22Rv1 (cell line): ENCODE measurements at regions not wholly inside any gene's neighbourhood (a gene's known extent, or its start where the extent isn't known, plus 50 kb on each side); places are given as distances from the start of the nearest gene placed in this dataset.

Source experiments
- CTCF ChIP-seq: fragments of 450-650 bp; IDR thresholded peaks from 2 replicates; pipeline ENCODE4 v1.5.1; 2017; ENCODE audit warnings: mild to moderate bottlenecking
- ZFX ChIP-seq: fragments of 450-650 bp; IDR thresholded peaks from 2 replicates; pipeline ENCODE4 v1.6.1; 2017; ENCODE audit warnings: antibody characterized with exemption, borderline replicate concordance

DNA sequence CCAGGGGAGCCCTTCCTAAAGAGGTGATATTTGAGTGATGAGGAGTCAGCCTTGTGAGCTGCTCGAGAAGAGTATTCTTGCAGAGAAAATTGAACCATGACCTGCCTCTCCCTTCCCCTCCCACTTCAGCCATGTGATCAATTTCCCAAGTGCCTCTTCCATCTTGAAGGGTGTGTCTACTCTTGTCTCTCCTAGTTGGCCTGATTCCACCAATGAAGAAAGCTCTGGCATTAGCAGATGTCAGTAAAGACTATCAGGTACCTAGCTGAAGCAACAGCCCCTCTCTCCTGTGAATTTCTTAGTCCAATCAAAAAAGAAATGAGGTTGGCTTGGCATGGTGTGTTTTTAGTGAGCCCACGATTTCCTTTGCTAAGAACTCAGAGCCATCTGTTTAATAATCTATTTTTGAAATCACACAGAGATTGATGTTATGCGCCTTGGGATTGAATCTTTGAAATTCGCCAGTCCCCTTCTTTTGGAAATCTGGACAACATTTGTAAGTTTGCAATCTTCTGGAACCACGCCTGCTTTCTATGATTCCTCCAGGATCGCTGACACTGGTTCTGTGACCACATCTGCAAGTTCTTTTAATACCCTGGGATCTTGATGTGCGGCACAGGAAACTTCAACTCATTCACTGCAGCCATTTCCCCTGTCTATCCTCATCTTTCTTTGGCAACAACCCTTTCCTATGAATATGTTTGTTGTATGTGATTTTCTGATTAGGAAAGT lies 404.6 kb downstream of the DMRT2 start:
- no peak for TF ChIP-seq CTCF
- TF ChIP-seq ZFX, result no peak
